ENCODE measurements at regions not wholly inside any gene's neighbourhood (a gene's known extent, or its start where the extent isn't known, plus 50 kb on each side); places are given as distances from the start of the nearest gene placed in this dataset.

- TF ChIP-seq CTCF (IDR thresholded peaks at IDR 0.05; ENCODE audit: control extremely low read depth, extremely low read depth, low read depth, missing control alignments): no peak
- POLR2A ChIA-PET: no interaction called here
- DNase-seq (ENCODE audit: extremely low spot score): no peak
- CTCF ChIA-PET: interaction anchor here (1.2 to 3.0 kb wide), 4 partner anchors 15 to 586 kb away, joined by 3 to 13 read pairs (median 8); no protein-coding TSS in a partner anchor
Observed at GRCh38 chr1:30378991-30379581, 344.3 kb downstream of the MATN1 start.

- POLR2A ChIA-PET: no interaction called here
- CTCF ChIA-PET: interaction anchor here (1.2 kb wide), 1 partner anchor 15 kb away, joined by 4 read pairs; no protein-coding TSS in a partner anchor
- DNase-seq (ENCODE audit: extremely low spot score): no peak
- no peak for TF ChIP-seq CTCF (IDR thresholded peaks at IDR 0.05; ENCODE audit: control extremely low read depth, extremely low read depth, low read depth, missing control alignments)
Observed at GRCh38 chr1:30378003-30378596, 345.3 kb downstream of the MATN1 start.

- ChIA-PET POLR2A (no interaction called here), CTCF (interaction anchor here (1.2 to 1.8 kb wide), 2 partner anchors 11 to 14 kb away, joined by 3 to 4 read pairs; no protein-coding TSS in a partner anchor)
- no peak for DNase-seq (ENCODE audit: extremely low spot score)
- no peak for TF ChIP-seq CTCF (IDR thresholded peaks at IDR 0.05; ENCODE audit: control extremely low read depth, extremely low read depth, low read depth, missing control alignments)
Observed at GRCh38 chr1:30377230-30378002, 346.0 kb downstream of the MATN1 start.

- POLR2A ChIA-PET: no interaction called here
- no peak for TF ChIP-seq CTCF (IDR thresholded peaks at IDR 0.05; ENCODE audit: control extremely low read depth, extremely low read depth, low read depth, missing control alignments)
- CTCF ChIA-PET: interaction anchor here (1.8 kb wide), 1 partner anchor 12 kb away, joined by 3 read pairs; no protein-coding TSS in a partner anchor
- DNase-seq (ENCODE audit: extremely low spot score): no peak
Observed at GRCh38 chr1:30376054-30376697, 347.2 kb downstream of the MATN1 start.

GRCh38 chr1:30375156-30375555 lies 348.2 kb downstream of the MATN1 start:
- TF ChIP-seq CTCF (IDR thresholded peaks at IDR 0.05; ENCODE audit: control extremely low read depth, extremely low read depth, low read depth, missing control alignments): no peak
- CTCF ChIA-PET: no interaction called here
- POLR2A ChIA-PET: no interaction called here
- DNase-seq (ENCODE audit: extremely low spot score): no peak

- DNase-seq (ENCODE audit: extremely low spot score): no peak
- ChIA-PET POLR2A (no interaction called here), CTCF (no interaction called here)
- no peak for TF ChIP-seq CTCF (IDR thresholded peaks at IDR 0.05; ENCODE audit: control extremely low read depth, extremely low read depth, low read depth, missing control alignments)
Observed at GRCh38 chr1:30374400-30375070, 348.9 kb downstream of the MATN1 start.

All from GM10248 (cell line).